NCI-H345 treated with DMSO at 0.1 percent for 48 hours (cell line): ENCODE measurements at regions not wholly inside any gene's neighbourhood (a gene's known extent, or its start where the extent isn't known, plus 50 kb on each side); places are given as distances from the start of the nearest gene placed in this dataset.
"Not testable (repeated sequence)": the region's sequence is repeated elsewhere in the genome, so short reads cannot be mapped to it uniquely, and the experiment has no call there.

Experiments
- DNase-seq: peaks from one replicate; lab custom pipeline; 2025; ENCODE audit not compliant: unreplicated experiment; lab: John Stamatoyannopoulos, UW

DNA sequence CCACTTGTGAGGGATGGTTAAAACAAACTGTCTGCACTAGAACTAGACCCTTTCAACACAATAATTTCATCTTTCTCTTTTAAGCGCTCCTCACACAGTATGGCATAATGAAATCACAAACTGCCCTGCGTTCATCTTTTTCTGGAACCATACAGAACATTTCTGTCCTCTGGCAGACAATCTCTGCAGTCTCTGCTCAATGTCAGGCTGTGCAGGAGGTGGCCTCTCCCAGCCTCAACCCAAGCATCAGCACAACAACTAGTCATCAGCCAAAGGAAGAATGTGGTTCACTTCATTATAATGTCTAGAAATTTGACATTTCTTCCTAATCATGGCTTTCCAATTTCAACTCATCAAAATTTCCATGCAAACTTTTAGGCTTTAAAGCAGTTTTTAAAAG lies 125.1 kb upstream of the STARD13 start:
- no peak for DNase-seq

DNA sequence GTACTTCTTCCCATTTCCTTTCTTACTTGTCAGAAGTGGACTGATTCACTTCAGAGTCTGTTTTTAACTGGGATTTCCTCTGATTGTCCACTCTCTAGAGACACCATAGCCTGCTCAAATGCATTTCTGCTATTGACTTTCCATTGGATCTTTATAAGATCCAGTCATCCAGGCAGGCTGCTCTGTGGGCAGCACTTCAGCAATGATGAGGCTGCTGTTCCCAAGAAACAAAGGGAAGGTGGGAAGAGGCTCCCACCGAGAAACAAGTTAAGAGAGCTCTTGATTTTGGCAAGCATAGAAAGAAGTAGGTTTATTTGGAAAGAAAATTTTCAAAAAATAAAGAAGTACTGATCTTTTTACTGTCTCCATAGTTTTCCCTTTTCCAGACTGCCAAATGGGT lies 125.8 kb upstream of the STARD13 start:
- no peak for DNase-seq

DNA sequence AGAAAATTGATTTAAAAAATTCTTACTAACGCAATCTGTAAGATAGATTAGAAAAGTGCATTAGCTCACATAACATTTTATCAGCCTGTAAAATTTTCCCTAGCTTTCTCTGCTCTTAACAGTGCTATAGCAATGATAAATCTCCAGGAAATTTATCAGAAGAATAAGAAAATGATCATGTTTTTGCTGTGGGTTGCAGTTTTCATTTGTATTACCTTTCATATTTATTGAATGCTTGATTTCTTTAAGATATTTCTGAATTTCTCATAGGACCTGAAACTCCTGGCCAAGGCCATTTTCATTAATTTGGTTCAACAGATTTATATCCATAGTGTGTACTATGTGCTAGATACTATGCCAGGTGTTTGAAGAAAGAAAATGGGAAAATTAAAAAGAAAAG lies 130.3 kb upstream of the STARD13 start:
- no peak for DNase-seq

DNA sequence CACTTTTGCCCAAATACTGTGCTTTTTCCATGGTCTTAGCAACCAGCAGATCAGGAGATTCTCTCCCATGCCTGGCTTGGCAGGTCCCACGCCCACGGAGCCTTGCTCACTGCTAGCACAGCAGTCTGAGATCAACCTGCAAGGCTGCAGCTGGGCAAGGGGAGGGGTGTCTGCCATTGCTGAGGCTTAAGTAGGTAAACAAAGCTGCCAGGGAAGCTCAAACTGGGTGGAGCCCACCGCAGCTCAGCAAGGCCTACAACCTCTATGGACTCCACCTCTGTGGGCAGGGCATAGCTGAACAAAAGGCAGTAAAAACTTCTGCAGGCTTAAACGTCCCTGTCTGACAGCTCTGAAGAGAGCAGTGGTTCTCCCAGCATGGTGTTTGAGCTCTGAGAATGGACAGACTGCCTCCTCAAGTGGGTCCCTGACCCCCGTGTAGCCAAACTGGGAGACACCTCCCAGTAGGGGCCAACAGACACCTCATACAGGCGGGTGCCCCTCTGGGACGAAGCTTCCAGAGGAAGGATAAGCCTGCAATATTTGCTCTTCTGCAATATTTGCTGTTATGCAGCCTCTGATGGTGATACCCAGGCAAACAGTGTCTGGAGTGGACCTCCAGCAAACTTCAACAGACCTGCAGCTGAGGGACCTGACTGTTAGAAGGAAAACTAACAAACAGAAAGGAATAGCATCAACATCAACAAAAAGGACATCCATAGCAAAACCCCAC lies 132.8 kb upstream of the STARD13 start:
- not testable (repeated sequence) for DNase-seq

DNA sequence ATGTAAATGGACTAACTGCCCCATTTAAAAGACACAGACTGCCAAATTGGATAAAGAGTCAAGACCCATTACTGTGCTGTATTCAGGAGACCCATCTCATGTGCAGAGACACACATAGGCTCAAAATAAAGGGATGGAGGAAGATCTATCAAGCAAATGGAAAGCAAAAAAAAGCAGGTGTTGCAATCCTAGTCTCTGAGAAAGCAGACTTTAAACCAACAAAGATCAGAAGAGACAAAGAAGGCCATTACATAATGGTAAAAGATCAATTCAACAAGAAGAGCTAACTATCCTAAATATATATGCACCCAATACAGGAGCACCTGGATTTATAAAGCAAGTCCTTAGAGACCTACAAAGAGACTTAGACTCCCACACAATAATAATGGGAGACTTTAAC lies 134.6 kb upstream of the STARD13 start:
- DNase-seq, result not testable (repeated sequence)

DNA sequence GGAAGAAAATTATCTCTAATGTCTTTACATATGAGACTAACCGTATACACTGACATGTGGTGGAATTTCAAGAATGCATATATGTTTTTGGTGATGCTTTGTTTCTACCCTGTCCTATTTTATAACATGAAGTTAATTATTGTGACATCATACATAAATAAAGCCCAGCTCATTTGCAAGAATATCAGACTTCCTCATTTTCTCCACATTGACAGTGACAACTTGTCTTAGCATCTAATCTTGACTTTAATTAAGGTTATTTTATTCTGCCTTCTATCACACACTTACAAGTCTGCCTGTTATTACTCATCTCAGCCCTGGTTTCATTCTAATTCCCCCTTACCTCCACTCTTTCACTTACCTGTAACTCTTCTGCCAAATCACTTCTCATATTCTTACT lies 140.6 kb upstream of the STARD13 start:
- DNase-seq, result no peak

DNA sequence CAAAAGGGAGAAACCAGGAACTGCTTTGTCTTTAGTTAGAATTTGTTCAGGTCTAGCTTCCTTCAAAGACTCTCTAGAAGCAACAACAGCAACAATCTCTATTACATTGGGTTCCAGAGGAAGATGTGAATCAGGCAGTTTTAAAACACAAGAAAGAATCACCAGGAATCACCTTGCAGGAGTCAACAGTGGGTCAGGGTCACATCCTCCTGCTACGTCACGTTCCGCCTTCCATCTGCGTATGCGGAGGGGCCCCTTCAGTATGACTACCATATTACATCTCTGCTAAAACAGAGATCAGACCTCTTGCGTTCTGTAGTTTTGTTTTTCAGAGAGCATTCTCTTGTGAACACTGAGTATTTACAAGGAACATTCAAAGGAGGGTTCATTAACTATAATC lies 147.8 kb upstream of the STARD13 start:
- no peak for DNase-seq

DNA sequence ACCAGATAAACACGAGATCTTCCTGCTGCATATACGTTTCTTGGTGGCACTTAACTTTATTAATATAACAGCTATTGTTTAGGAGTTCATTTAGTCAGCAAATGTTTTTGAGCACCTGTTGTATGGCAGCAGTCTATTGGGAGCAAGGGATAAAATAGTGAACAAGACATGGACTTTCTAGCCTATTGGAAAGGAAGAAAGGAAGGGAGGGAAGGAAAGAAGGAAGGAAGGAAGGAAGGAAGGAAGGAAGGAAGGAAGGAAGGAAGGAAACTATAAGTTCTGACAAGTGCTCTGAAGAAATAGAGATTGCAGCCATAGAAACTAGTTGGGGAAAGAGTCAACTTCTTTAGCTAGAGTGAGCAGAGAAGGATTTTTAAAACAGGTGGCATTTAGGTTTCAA lies 149.1 kb upstream of the STARD13 start:
- no peak for DNase-seq

DNA sequence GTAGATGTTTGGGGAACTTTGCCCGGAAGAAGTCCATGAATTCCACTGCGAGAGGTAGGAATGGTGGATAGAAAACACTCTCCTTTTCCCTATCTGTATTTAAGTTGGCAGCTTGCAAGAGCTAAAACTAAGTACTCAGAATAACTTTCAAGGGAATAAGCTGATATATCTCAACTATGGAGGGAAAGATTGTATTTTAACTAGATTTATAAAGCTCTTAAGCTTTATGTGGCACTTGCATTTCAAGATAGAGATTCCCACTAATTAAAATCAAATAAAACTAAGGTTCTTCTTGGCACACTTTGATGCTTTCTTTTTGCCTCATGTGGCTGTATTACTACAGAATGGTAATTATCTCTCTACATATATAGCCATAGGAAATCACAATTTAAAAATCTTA lies 149.7 kb upstream of the STARD13 start:
- no peak for DNase-seq

DNA sequence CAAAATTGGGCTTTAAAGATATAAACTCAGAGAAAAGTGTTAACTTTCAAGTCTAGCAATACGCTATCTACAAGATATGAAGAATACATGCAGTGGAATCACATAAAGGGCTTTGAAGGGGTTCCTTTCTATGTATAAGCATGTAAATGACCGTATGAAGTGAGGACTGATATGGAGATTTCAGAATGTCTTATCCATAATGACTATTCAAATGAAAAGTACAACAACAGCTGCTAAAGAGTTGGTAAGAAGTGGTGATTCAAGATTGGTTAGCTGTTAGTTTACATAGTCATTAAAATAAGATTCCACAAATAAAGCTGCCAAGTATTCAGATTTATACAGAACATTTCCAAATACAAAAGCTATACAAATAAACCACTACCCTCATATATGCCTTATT lies 153.4 kb upstream of the STARD13 start:
- no peak for DNase-seq

DNA sequence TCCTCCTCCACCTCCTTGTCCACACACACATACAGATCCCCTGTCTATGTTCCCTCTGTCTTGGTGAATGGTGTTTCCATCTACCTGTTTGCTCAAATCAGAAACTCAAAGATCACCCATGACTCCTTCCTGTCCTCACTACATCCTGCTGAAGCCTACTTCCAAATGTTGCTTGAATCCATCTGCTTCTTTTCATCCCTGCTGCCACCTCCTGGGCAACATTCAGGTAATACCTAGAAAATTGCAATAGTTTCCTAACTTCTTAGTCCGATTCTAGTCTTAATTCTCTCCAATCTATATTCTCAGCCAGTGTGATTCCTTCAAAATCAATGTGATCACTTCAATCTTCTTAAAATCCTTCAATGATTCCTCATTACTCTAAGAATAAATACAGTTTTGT lies 155.5 kb upstream of the STARD13 start:
- no peak for DNase-seq

DNA sequence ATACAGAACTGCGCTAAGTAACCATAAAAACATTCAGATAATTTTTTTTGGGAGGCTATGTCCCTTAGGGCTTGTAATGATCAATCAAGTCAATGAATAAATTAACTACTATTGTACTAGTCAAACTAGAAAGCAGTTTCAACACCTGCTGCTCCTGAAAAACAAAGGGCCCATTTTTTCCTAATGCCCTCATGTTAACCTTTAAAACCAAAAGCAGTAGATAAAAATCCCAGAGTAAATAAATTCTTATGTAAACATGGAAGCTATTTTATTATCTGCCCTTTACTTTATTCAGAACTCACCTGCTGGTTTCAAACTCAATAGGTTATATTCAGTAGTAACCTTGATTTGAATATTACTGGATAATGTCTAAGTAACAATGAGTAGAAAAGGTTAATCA lies 159.5 kb upstream of the STARD13 start:
- no peak for DNase-seq

DNA sequence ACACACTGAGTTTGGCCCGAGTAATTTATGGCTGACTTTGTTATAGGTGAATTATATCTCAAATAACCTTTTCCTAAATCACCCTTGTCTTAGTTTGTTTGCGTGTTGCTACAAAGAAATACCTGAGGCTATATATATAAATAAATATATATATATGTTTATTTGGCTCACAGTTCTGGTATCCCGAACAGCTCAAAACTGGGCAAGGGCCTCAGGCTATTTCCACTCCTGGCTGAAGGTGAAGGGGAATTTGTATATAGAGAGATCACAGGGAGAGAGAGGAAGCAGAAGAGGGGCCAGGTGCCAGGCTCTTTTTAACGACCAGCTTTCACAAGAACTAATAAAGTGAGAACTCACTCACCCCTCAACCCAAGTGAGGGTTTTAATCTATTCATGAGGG lies 159.9 kb upstream of the STARD13 start:
- no peak for DNase-seq

DNA sequence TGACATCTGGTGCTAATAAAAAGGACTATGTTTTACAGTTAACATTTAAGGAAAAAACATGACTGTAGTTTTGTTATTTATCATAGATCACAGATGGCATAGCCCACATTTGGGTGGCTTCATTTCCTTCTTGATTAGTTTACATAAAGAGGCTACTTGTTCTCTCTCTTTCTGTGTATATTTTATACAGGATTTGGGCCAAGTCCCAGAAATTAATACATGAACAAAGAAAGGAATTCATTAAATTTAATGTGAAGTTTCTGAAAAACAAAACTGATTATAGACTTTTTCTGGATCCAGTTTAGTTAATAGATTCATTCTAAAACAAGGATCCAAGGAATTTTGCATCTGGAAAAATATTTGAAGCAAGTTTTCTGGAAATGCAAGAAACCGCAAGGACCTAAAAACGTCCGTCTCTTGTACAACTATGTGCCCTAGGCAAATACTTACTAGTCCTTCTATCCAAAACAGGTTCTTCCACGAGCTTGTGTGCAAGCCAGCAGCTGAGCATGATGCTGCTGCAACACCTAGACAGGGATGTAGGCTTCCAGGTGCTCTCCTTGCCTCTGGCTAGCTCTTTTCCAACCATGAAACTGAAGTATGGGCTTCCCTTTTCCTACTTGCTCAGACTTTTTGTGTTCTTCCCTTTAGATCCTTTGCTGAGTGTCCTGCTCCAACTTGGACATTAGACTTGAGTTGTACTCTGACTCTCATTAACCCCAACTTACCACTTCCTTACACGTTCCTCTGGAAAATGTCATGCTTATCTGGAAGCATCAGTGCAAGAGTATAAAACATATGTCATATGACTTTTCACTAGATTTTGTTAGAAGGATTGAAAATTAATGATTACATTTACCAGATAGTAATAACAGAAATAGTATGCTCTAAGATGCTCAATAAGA lies 161.5 kb upstream of the STARD13 start:
- DNase-seq, result no peak

DNA sequence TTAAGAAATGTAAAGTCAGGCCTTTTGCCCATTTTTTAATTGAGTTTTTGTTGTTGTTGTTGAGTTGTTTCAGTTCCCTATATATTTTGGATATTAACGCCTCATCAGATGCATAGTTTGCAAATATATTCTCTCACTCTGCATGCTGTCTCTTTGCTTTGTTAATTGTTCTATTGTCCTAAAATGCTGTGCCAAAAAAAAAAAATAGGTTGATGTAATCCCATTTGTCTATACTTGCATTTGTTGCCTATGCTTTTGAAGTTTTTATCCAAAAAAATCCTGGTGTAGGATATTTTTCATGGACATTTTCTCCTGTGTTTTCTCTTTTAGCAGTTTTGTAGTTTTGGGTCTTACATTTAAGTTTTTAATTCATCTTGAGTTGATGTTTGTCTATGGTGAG lies 163.3 kb upstream of the STARD13 start:
- DNase-seq, result no peak

DNA sequence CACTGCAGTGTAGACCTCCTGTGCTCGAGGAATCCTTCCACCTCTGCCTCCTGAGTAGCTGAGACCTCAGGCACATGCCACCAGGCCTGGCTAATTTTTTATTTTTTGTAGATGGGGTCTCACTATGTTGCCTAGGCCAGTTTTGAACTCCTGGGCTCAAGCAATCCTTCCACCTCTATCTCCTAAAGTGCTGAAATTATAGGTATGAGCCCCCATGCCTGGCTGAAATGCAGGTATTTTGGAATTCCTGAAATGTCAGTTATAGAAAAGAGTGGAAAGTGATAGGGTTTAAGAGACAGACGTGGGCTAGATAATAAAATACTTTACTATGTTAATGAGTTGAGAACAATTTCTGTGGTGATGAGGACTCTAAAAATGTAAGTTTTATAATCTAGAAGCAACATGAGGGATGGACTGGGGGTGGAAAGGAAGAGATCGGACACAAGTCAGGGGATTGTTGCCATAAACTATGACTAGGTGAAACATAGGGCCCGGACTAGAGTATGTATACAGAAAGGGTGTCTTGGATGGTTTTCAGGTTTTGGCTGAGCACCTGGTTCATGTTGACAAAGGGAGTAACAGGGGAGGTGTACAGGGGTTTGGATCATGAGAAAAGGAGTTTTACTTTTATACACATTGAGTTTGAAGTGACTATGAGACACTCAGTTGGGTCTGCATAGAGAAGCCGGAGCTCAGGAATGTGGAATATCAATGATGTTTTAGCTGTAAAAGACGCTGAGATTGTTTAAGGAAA lies 165.6 kb upstream of the STARD13 start:
- no peak for DNase-seq

DNA sequence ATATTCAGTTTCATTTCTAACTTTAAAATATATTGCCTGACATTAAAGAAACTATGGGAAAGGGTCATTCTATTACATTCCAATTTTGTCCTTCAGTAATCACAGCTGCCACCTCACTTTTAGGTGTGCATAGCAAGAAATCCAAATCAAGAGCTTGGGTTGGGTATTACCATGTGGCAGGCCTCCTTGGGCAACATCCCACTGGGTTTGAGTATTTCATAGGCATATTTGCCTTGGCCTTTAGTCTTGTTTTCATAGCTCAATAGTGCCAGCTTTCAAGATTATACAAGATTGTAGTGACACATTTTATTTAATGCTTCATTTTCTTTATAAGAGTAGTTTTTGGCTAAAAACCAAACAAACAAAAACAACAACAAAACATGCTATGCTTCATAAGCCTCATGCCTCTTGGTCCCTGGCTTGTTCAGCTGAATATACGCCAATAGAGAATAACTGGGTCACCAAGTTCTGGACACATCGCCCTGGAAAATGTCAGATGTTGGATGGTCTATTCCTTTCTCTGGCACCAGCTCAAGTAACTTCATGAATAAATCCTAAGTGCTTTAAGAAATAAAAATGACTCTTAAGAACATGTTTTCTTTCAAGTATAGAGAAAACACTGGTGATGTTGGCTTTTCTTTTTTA lies 167.4 kb upstream of the STARD13 start:
- DNase-seq, result no peak

DNA sequence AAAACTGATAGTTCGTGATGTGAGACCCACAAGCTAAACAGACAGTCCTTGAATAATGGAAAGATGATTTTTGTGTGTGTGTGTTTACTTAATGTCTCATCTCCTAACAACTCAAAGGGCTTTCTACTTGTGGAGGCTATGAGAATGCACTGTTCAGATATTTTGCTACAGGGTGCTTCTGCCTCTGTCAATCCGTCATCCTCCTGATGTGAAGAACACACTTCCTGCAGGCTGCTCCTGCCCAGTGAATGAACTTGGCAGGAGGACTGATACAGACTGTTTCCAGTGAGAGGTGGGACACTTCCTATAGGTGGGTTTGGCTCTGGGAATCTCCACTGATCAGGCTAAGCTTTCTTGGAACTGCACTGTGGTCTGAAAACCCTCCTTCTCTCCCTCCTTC lies 168.4 kb upstream of the STARD13 start:
- DNase-seq, result no peak

DNA sequence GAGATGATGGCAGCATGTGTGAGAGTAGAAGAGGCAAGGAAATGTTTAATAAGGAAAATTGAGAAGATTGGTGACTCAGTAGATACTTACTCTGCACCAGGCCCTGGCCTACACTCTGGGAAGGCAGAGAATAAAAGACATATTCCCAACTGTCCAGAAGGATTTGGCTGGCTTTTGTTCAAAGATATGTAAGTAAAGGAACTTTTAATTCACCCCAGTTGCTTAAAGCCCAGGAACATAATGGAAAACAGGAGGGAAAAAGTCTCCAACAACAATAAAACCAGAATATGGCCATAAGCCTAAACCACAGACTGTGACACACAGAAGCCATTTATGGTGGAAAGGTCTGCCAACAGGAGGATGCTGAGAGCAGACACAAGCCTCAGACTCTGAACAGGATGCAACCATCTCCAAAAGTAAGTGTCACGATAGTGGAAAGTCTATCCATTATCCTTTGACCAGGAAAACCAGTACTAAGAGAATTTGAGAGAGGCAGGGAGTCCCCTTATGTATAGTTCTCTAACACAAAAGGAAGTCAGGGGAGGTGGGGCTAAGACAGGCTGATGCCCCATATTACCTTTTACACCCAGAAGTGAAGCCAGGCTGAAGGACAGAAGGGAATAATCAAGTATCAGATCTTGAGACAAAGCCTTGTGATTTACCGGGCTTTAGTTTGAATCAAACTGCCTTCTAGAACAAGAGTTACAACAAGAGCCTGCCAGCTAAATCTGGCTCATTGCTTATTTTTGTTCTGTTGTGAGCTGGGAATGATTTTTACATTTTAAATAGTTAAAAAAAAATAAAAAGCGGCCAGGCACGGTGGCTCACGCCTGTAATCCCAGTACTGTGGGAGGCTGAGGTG lies 169.5 kb upstream of the STARD13 start:
- DNase-seq, result no peak

DNA sequence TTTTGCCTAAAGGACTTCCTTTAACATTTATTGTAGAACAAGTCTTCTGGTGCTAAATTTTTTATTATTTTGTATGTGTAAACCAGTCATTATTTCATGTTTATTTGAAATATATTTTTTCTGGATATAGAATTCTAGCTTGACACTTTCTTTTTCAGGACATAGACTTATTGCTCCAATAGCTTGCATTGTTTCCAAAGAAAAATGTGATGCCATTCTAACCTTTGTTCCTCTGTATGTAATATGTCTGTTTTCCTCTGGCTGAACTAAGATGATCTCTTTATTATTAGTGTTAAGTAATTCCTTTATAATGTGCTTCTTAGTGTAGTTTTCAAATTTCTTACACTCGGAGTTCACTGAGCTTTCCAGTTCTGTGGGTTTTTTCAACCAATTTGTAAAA lies 174.1 kb upstream of the STARD13 start:
- no peak for DNase-seq
